ENCODE measurements at regions not wholly inside any gene's neighbourhood (a gene's known extent, or its start where the extent isn't known, plus 50 kb on each side); places are given as distances from the start of the nearest gene placed in this dataset.

GRCh38 chr20:11409561-11409960 lies 508.1 kb upstream of the BTBD3 start:
- H3K4me2 ChIP-seq (ENCODE audit: low read length): no peak overlapping the region
- H3K79me2 ChIP-seq (ENCODE audit: insufficient read depth, low read length): no peaks in the 10 kb centered on the region
- ChIA-PET CTCF (no interaction called here), POLR2A (no interaction called here), RAD21 (ENCODE audit: low non-redundant PET in 1 of 2, low total read pairs in 2 of 2, uncharacterized antibody in 2 of 2, unreplicated experiment in 2 of 2) (no interaction called here)
- BruUV-seq (replicated peaks): no TSS peak
- H2AFZ ChIP-seq (ENCODE audit: low read depth, low read length, poor library complexity, severe bottlenecking): no peak overlapping the region
- H3K9ac ChIP-seq (ENCODE audit: low read length): no peak overlapping the region
- H3K27ac ChIP-seq (ENCODE audit: low read depth, low read length): no peak overlapping the region
- no peaks in the 10 kb centered on the region for H3K9me2 ChIP-seq (ENCODE audit: insufficient read depth)
- H3K4me3 ChIP-seq (replicated peaks in 1 of 2; ENCODE audit: low read depth in 1 of 2, low read length in 2 of 2): no peak overlapping the region
- intact Hi-C loops (cut with micrococcal nuclease): no loop called here
- H3K9me3 ChIP-seq (ENCODE audit: control insufficient read depth in 1 of 2, insufficient read depth in 1 of 2, low read depth in 1 of 2, low read length in 2 of 2): no peaks in the 10 kb centered on the region
- no peak for DNase-seq (ENCODE audit: low read depth, low spot score)
- H3K36me3 ChIP-seq (ENCODE audit: control insufficient read depth in 1 of 2, insufficient read depth in 2 of 2, low read length in 2 of 2): no peaks in the 10 kb centered on the region
- H4K20me1 ChIP-seq (ENCODE audit: insufficient read depth): no peaks in the 10 kb centered on the region
- H3K27me3 ChIP-seq (ENCODE audit: insufficient read depth, low read length): no peaks in the 10 kb centered on the region
- no peaks in the 10 kb centered on the region for H3K4me1 ChIP-seq (ENCODE audit: control insufficient read depth in 1 of 2, insufficient read depth in 2 of 2, low read length in 2 of 2)
- no peak for TF ChIP-seq SP1 (IDR thresholded peaks at IDR 0.05; ENCODE audit: low read depth)
- TF ChIP-seq FOSL1 (IDR thresholded peaks at IDR 0.05; ENCODE audit: low read depth): no peak
- no peak for TF ChIP-seq POLR2A (IDR thresholded peaks at IDR 0.05; ENCODE audit: borderline replicate concordance, extremely low read depth, insufficient read depth, insufficient read length)
- no peak for TF ChIP-seq YY1 (IDR thresholded peaks at IDR 0.05; ENCODE audit: extremely low read depth, insufficient replicate concordance, low read depth, low read length)
- no peak for ATAC-seq

GRCh38 chr20:11411765-11412164 lies 505.9 kb upstream of the BTBD3 start:
- POLR2A ChIA-PET: no interaction called here
- intact Hi-C loops (cut with micrococcal nuclease): no loop called here
- Histone ChIP-seq H3K27ac (ENCODE audit: low read depth, low read length) (no peak overlapping the region), H3K4me1 (ENCODE audit: control insufficient read depth in 1 of 2, insufficient read depth in 2 of 2, low read length in 2 of 2) (no peaks in the 10 kb centered on the region), H3K4me2 (ENCODE audit: low read length) (no peak overlapping the region), H3K79me2 (ENCODE audit: insufficient read depth, low read length) (no peaks in the 10 kb centered on the region), H3K9me2 (ENCODE audit: insufficient read depth) (no peaks in the 10 kb centered on the region), H3K4me3 (replicated peaks in 1 of 2; ENCODE audit: low read depth in 1 of 2, low read length in 2 of 2) (no peak overlapping the region), H3K36me3 (ENCODE audit: control insufficient read depth in 1 of 2, insufficient read depth in 2 of 2, low read length in 2 of 2) (no peaks in the 10 kb centered on the region), H3K27me3 (ENCODE audit: insufficient read depth, low read length) (no peaks in the 10 kb centered on the region), H3K9ac (ENCODE audit: low read length) (no peak overlapping the region), H4K20me1 (ENCODE audit: insufficient read depth) (no peaks in the 10 kb centered on the region), H2AFZ (ENCODE audit: low read depth, low read length, poor library complexity, severe bottlenecking) (no peak overlapping the region), H3K9me3 (ENCODE audit: control insufficient read depth in 1 of 2, insufficient read depth in 1 of 2, low read depth in 1 of 2, low read length in 2 of 2) (no peaks in the 10 kb centered on the region)
- no peak for ATAC-seq
- CTCF ChIA-PET: no interaction called here
- RAD21 ChIA-PET (ENCODE audit: low non-redundant PET in 1 of 2, low total read pairs in 2 of 2, uncharacterized antibody in 2 of 2, unreplicated experiment in 2 of 2): no interaction called here
- no TSS peak for BruUV-seq (replicated peaks)
- no peak for DNase-seq (ENCODE audit: low read depth, low spot score)
- no peak for TF ChIP-seq REST (IDR thresholded peaks at IDR 0.05; ENCODE audit: low read depth)
- no peak for TF ChIP-seq CEBPB (IDR thresholded peaks at IDR 0.05; ENCODE audit: low read depth)
- TF ChIP-seq FOSL1 (IDR thresholded peaks at IDR 0.05; ENCODE audit: low read depth): no peak
- no peak for TF ChIP-seq ATF3 (IDR thresholded peaks at IDR 0.05)
- TF ChIP-seq ZFX (IDR thresholded peaks at IDR 0.05): no peak
- TF ChIP-seq ZNF274 (IDR thresholded peaks at IDR 0.05; ENCODE audit: low read depth, low read length): no peak
- no peak for TF ChIP-seq RAD21 (IDR thresholded peaks at IDR 0.05; ENCODE audit: low read depth)
- TF ChIP-seq TCF7L2 (IDR thresholded peaks at IDR 0.05; ENCODE audit: borderline replicate concordance, extremely low read depth, insufficient read depth, insufficient read length): no peak
- no peak for TF ChIP-seq POLR2A (IDR thresholded peaks at IDR 0.05; ENCODE audit: borderline replicate concordance, extremely low read depth, insufficient read depth, insufficient read length)
- TF ChIP-seq CTCF (IDR thresholded peaks at IDR 0.05 in 2 of 3, conservative IDR thresholded peaks at IDR 0.05 in 1 of 3; ENCODE audit: borderline replicate concordance in 1 of 3, insufficient read depth in 1 of 3, low read depth in 2 of 3, low read length in 2 of 3): no peak
- no peak for TF ChIP-seq SRF (IDR thresholded peaks at IDR 0.05; ENCODE audit: low read depth)
- no peak for TF ChIP-seq EZH2phosphoT487 (IDR thresholded peaks at IDR 0.05; ENCODE audit: borderline replicate concordance)
- no peak for TF ChIP-seq POLR2AphosphoS5 (IDR thresholded peaks at IDR 0.05; ENCODE audit: low read depth, low read length)
- TF ChIP-seq MAX (IDR thresholded peaks at IDR 0.05): no peak
- TF ChIP-seq YY1 (IDR thresholded peaks at IDR 0.05; ENCODE audit: extremely low read depth, insufficient replicate concordance, low read depth, low read length): no peak
